ENCODE measurements at regions not wholly inside any gene's neighbourhood (a gene's known extent, or its start where the extent isn't known, plus 50 kb on each side); places are given as distances from the start of the nearest gene placed in this dataset.

GRCh38 chr2:66698091-66698490 is 263.2 kb downstream of the MEIS1 start:
- no peak for TF ChIP-seq POLR2AphosphoS5 (IDR thresholded peaks at IDR 0.05; ENCODE audit: low read length)
- no peak for TF ChIP-seq MEF2B (IDR thresholded peaks at IDR 0.05; ENCODE audit: partially characterized antibody, poor library complexity, severe bottlenecking)
- TF ChIP-seq CBX5 (IDR thresholded peaks at IDR 0.05; ENCODE audit: low read depth), result no peak
- no peak for TF ChIP-seq MYC (IDR thresholded peaks at IDR 0.05; ENCODE audit: insufficient read depth, insufficient read length, insufficient replicate concordance, low read length, severe bottlenecking)
- TF ChIP-seq SIN3A (IDR thresholded peaks at IDR 0.05; ENCODE audit: low read depth, low read length), result no peak

All from GM12878 (cell line).